Left lung (tissue), 4 donors: ENCODE measurements at regions not wholly inside any gene's neighbourhood (a gene's known extent, or its start where the extent isn't known, plus 50 kb on each side); places are given as distances from the start of the nearest gene placed in this dataset.

ENCODE experiments used
- ATAC-seq: fragments of 200-7000 bp; cut with Tn5 transposase; one replicate; pipeline ENCODE4 v1.9.1; 2020; ENCODE audit warnings: moderate library complexity
- DNase-seq, 4 donors: peaks; one replicate each; pipeline ENCODE4 v3.0.0-alpha.2; 2013 to 2020
- H3K27ac ChIP-seq, 2 donors: fragments of 200-600 bp; sonication (generic) in 1 of 2; one replicate each; pipeline versions ENCODE4 v1.5.0 to v1.8.0; 2020 to 2021
- H3K27me3 ChIP-seq, 2 donors: fragments of 200-600 bp; sonication (generic) in 1 of 2; one replicate each; pipeline versions ENCODE4 v1.5.0 to v1.8.0; 2020 to 2021
- H3K36me3 ChIP-seq, 2 donors: fragments of 200-600 bp; sonication (generic) in 1 of 2; one replicate each; pipeline versions ENCODE4 v1.5.0 to v1.8.0; 2020 to 2021
- H3K4me1 ChIP-seq, 2 donors: fragments of 200-600 bp; one replicate each; pipeline ENCODE4 v1.8.0; 2021
- H3K4me3 ChIP-seq, 2 donors: fragments of 200-600 bp; sonication (generic) in 1 of 2; one replicate each; pipeline versions ENCODE4 v1.5.0 to v1.8.0; 2020 to 2021; ENCODE audit warnings: mild to moderate bottlenecking in 1 of 2
- H3K9me3 ChIP-seq, 2 donors: fragments of 200-600 bp; sonication (generic) in 1 of 2; one replicate each; pipeline versions ENCODE4 v1.5.0 to v1.8.0; 2020 to 2021
- CTCF ChIP-seq, 2 donors: fragments of 200-600 bp; sonication (generic) in 1 of 2; IDR thresholded peaks; one replicate each; pipeline versions ENCODE4 v1.5.0 to v1.8.0; 2021; ENCODE audit warnings: antibody characterized with exemption in 2 of 2
- intact Hi-C, 2 donors: fragments of 100-400 bp; cut with DNase I; formaldehyde crosslinking; loops; one replicate each; pipeline versions ENCODE4 v1.11.2 to v1.14.2; 2022
- donor health status: DM: no; HTN: yes; CAD: no.
- donor health status: DM: no; HTN: no; CAD: no.

GRCh38 chr18:25826823-25827222, 263.6 kb downstream of the SS18 start:
- H3K4me3 ChIP-seq = no peak overlapping the region
- no peaks in the 10 kb centered on the region for H3K27me3 ChIP-seq
- DNase-seq = no peak
- no peak for TF ChIP-seq CTCF (IDR thresholded peaks at IDR 0.05)
- ATAC-seq = no peak
- no peaks in the 10 kb centered on the region for H3K9me3 ChIP-seq
- H3K27ac ChIP-seq = no peak overlapping the region
- H3K36me3 ChIP-seq = no peaks in the 10 kb centered on the region
- H3K4me1 ChIP-seq = no peaks in the 10 kb centered on the region
- intact Hi-C loops = no loop called here

GRCh38 chr18:25825979-25826776, 264.2 kb downstream of the SS18 start:
- intact Hi-C loops = no loop called here
- Histone ChIP-seq H3K4me1 (no peaks in the 10 kb centered on the region), H3K4me3 (no peak overlapping the region), H3K9me3 (no peaks in the 10 kb centered on the region), H3K27ac (no peak overlapping the region), H3K27me3 (no peaks in the 10 kb centered on the region), H3K36me3 (no peaks in the 10 kb centered on the region)
- ATAC-seq = no peak
- DNase-seq = no peak
- TF ChIP-seq CTCF (IDR thresholded peaks at IDR 0.05) = no peak

- no peak for DNase-seq
Measured at GRCh38 chr18:25825056-25825455, 265.4 kb downstream of the SS18 start.

GRCh38 chr18:25819746-25820363, 270.6 kb downstream of the SS18 start:
- H3K9me3 ChIP-seq = no peaks in the 10 kb centered on the region
- no peak for ATAC-seq
- TF ChIP-seq CTCF (IDR thresholded peaks at IDR 0.05) = no peak

More at GRCh38 chr18:25825056-25825455, 265.4 kb downstream of the SS18 start:
- no peaks in the 10 kb centered on the region for H3K27me3 ChIP-seq
- no peaks in the 10 kb centered on the region for H3K4me1 ChIP-seq
- H3K36me3 ChIP-seq = no peaks in the 10 kb centered on the region
- intact Hi-C loops = no loop called here
- H3K27ac ChIP-seq = no peak overlapping the region
- no peak for ATAC-seq
- H3K4me3 ChIP-seq = no peak overlapping the region
- no peaks in the 10 kb centered on the region for H3K9me3 ChIP-seq
- no peak for TF ChIP-seq CTCF (IDR thresholded peaks at IDR 0.05)

GRCh38 chr18:25818505-25818904, 271.9 kb downstream of the SS18 start:
- Histone ChIP-seq H3K27me3 (no peaks in the 10 kb centered on the region), H3K4me1 (no peaks in the 10 kb centered on the region), H3K9me3 (no peaks in the 10 kb centered on the region), H3K36me3 (no peaks in the 10 kb centered on the region), H3K4me3 (no peak overlapping the region), H3K27ac (no peak overlapping the region)
- TF ChIP-seq CTCF (IDR thresholded peaks at IDR 0.05) = no peak
- ATAC-seq (no peak), DNase-seq (no peak)
- intact Hi-C loops = no loop called here

More at GRCh38 chr18:25819746-25820363, 270.6 kb downstream of the SS18 start:
- Histone ChIP-seq H3K4me3 (no peak overlapping the region), H3K4me1 (no peaks in the 10 kb centered on the region), H3K27ac (no peak overlapping the region), H3K27me3 (no peaks in the 10 kb centered on the region), H3K36me3 (no peaks in the 10 kb centered on the region)
- DNase-seq = no peak
- intact Hi-C loops = no loop called here
